DMS53 (cell line): ENCODE measurements at regions not wholly inside any gene's neighbourhood (a gene's known extent, or its start where the extent isn't known, plus 50 kb on each side); places are given as distances from the start of the nearest gene placed in this dataset.

Source experiments
- DNase-seq: peaks from one replicate; lab custom pipeline; 2025; lab: John Stamatoyannopoulos, UW

GRCh38 chr7:132733860-132734259 is 157.6 kb upstream of the PLXNA4 start:
- no peak for DNase-seq

- DNase-seq = no peak
Observed at GRCh38 chr7:132732321-132732865, 156.1 kb upstream of the PLXNA4 start.

- DNase-seq = no peak
Observed at GRCh38 chr7:132730105-132730504, 153.8 kb upstream of the PLXNA4 start.

- no peak for DNase-seq
Observed at GRCh38 chr7:132723506-132724081, 147.3 kb upstream of the PLXNA4 start.

GRCh38 chr7:132720835-132721234 is 144.6 kb upstream of the PLXNA4 start:
- DNase-seq = no peak

GRCh38 chr7:132713893-132714292 is 137.6 kb upstream of the PLXNA4 start:
- no peak for DNase-seq

GRCh38 chr7:132709971-132710567 is 133.8 kb upstream of the PLXNA4 start:
- DNase-seq = peak; percentile 57

GRCh38 chr7:132708470-132708869 is 132.2 kb upstream of the PLXNA4 start:
- no peak for DNase-seq

GRCh38 chr7:132705146-132705545 is 128.9 kb upstream of the PLXNA4 start:
- DNase-seq = no peak

GRCh38 chr7:132703742-132704141 is 127.5 kb upstream of the PLXNA4 start:
- no peak for DNase-seq

GRCh38 chr7:132697003-132697402 is 120.7 kb upstream of the PLXNA4 start:
- no peak for DNase-seq

- no peak for DNase-seq
Observed at GRCh38 chr7:132696332-132696731, 120.1 kb upstream of the PLXNA4 start.

- DNase-seq = no peak
Observed at GRCh38 chr7:132691201-132691600, 114.9 kb upstream of the PLXNA4 start.

- DNase-seq = no peak
Observed at GRCh38 chr7:132690174-132690573, 113.9 kb upstream of the PLXNA4 start.

GRCh38 chr7:132687981-132688383 is 111.7 kb upstream of the PLXNA4 start:
- no peak for DNase-seq

- no peak for DNase-seq
Observed at GRCh38 chr7:132687016-132687415, 110.7 kb upstream of the PLXNA4 start.

GRCh38 chr7:132685277-132685676 is 109.0 kb upstream of the PLXNA4 start:
- DNase-seq = no peak

GRCh38 chr7:132683896-132684690 is 107.8 kb upstream of the PLXNA4 start:
- DNase-seq = no peak

GRCh38 chr7:132681951-132682350 is 105.7 kb upstream of the PLXNA4 start:
- no peak for DNase-seq

GRCh38 chr7:132680590-132680989 is 104.3 kb upstream of the PLXNA4 start:
- DNase-seq = no peak

- DNase-seq = no peak
Observed at GRCh38 chr7:132678656-132679055, 102.4 kb upstream of the PLXNA4 start.

GRCh38 chr7:132677918-132678317 is 101.6 kb upstream of the PLXNA4 start:
- DNase-seq = no peak
